Mucosa of rectum (tissue), 2 donors: ENCODE measurements at regions not wholly inside any gene's neighbourhood (a gene's known extent, or its start where the extent isn't known, plus 50 kb on each side); places are given as distances from the start of the nearest gene placed in this dataset.
"Not testable (repeated sequence)": the region's sequence is repeated elsewhere in the genome, so short reads cannot be mapped to it uniquely, and the experiment has no call there.

Experiments used
- H3K27ac ChIP-seq, 2 donors: one replicate each; pipeline ENCODE4 v1.7.0; 2013; ENCODE audit warnings: inconsistent platforms in 2 of 2, low read depth in 2 of 2, low read length in 2 of 2
- H3K27me3 ChIP-seq, 2 donors: one replicate each; pipeline ENCODE4 v1.7.0; 2013; ENCODE audit warnings: low read length in 2 of 2; ENCODE audit not compliant: control insufficient read depth in 2 of 2, insufficient read depth in 2 of 2
- H3K36me3 ChIP-seq, 2 donors: one replicate each; pipeline ENCODE4 v1.7.0; 2013; ENCODE audit warnings: low read length in 2 of 2; ENCODE audit not compliant: control insufficient read depth in 2 of 2, insufficient read depth in 2 of 2
- H3K4me1 ChIP-seq, 2 donors: one replicate each; pipeline ENCODE4 v1.7.0; 2013; ENCODE audit warnings: low read length in 2 of 2, mild to moderate bottlenecking in 1 of 2; ENCODE audit not compliant: control insufficient read depth in 2 of 2, insufficient read depth in 2 of 2
- H3K4me3 ChIP-seq, 2 donors: one replicate each; pipeline ENCODE4 v1.7.0; 2013; ENCODE audit warnings: low read length in 2 of 2
- H3K9ac ChIP-seq, 2 donors: one replicate each; pipeline ENCODE4 v1.7.0; 2013; ENCODE audit warnings: low read length in 2 of 2, low read depth in 1 of 2, mild to moderate bottlenecking in 1 of 2
- H3K9me3 ChIP-seq, 2 donors: one replicate each; pipeline ENCODE4 v1.7.0; 2013; ENCODE audit warnings: low read length in 2 of 2; ENCODE audit not compliant: control insufficient read depth in 2 of 2
- donor health status: healthy.
- donor health status: Normal muscosa, but diverticular disease.

- H3K9me3 ChIP-seq = no peaks in the 10 kb centered on the region
- H3K9ac ChIP-seq = no peak overlapping the region
- no peak overlapping the region for H3K27ac ChIP-seq
- no peak overlapping the region for H3K4me3 ChIP-seq
- no peaks in the 10 kb centered on the region for H3K36me3 ChIP-seq
- no peaks in the 10 kb centered on the region for H3K27me3 ChIP-seq
- H3K4me1 ChIP-seq = no peaks in the 10 kb centered on the region
These were observed 1265.0 kb downstream of the NXPH1 start for GRCh38 chr7:9698375-9698774.

- Histone ChIP-seq H3K4me1 (no peaks in the 10 kb centered on the region), H3K4me3 (no peak overlapping the region), H3K27ac (no peak overlapping the region), H3K27me3 (no peaks in the 10 kb centered on the region), H3K36me3 (no peaks in the 10 kb centered on the region), H3K9ac (no peak overlapping the region), H3K9me3 (peaks cover 0 to 2% of the 10 kb centered on the region in 2 donors)
These were observed 1264.5 kb upstream of the PHF14 start for GRCh38 chr7:9709216-9709615.

- Histone ChIP-seq H3K36me3 (no peaks in the 10 kb centered on the region), H3K27ac (no peak overlapping the region), H3K9me3 (peaks cover 0 to 2% of the 10 kb centered on the region in 2 donors), H3K9ac (no peak overlapping the region), H3K4me3 (no peak overlapping the region), H3K27me3 (no peaks in the 10 kb centered on the region), H3K4me1 (no peaks in the 10 kb centered on the region)
These were observed 1262.3 kb upstream of the PHF14 start for GRCh38 chr7:9711259-9711918.

- no peak overlapping the region for H3K27ac ChIP-seq
- no peaks in the 10 kb centered on the region for H3K27me3 ChIP-seq
- H3K9ac ChIP-seq = no peak overlapping the region
- H3K4me1 ChIP-seq = no peaks in the 10 kb centered on the region
- no peak overlapping the region for H3K4me3 ChIP-seq
- H3K36me3 ChIP-seq = no peaks in the 10 kb centered on the region
- H3K9me3 ChIP-seq = peaks cover 0 to 5% of the 10 kb centered on the region in 2 donors
These were observed 1255.5 kb upstream of the PHF14 start for GRCh38 chr7:9718071-9718661.

- Histone ChIP-seq H3K9ac (no peak overlapping the region), H3K4me3 (no peak overlapping the region), H3K4me1 (no peaks in the 10 kb centered on the region), H3K36me3 (no peaks in the 10 kb centered on the region), H3K27me3 (no peaks in the 10 kb centered on the region), H3K9me3 (peaks cover 0 to 5% of the 10 kb centered on the region in 2 donors), H3K27ac (no peak overlapping the region)
These were observed 1254.4 kb upstream of the PHF14 start for GRCh38 chr7:9719303-9719702.

- Histone ChIP-seq H3K4me3 (no peak overlapping the region), H3K36me3 (no peaks in the 10 kb centered on the region), H3K27ac (no peak overlapping the region), H3K9me3 (peaks cover 0 to 5% of the 10 kb centered on the region in 2 donors), H3K4me1 (no peaks in the 10 kb centered on the region), H3K27me3 (no peaks in the 10 kb centered on the region), H3K9ac (no peak overlapping the region)
These were observed 1254.0 kb upstream of the PHF14 start for GRCh38 chr7:9719721-9720120.

GRCh38 chr7:9725940-9726663 lies 1247.6 kb upstream of the PHF14 start:
- not testable (repeated sequence) for H3K9ac ChIP-seq, H3K27me3 ChIP-seq, H3K9me3 ChIP-seq, H3K4me1 ChIP-seq, H3K27ac ChIP-seq, H3K4me3 ChIP-seq, H3K36me3 ChIP-seq

GRCh38 chr7:9726811-9727210 lies 1246.9 kb upstream of the PHF14 start:
- H3K4me3 ChIP-seq, H3K9ac ChIP-seq, H3K36me3 ChIP-seq, H3K27me3 ChIP-seq, H3K4me1 ChIP-seq, H3K27ac ChIP-seq, H3K9me3 ChIP-seq: not testable (repeated sequence)

- H3K36me3 ChIP-seq, H3K4me3 ChIP-seq, H3K9ac ChIP-seq, H3K27me3 ChIP-seq, H3K27ac ChIP-seq, H3K9me3 ChIP-seq, H3K4me1 ChIP-seq: not testable (repeated sequence)
These were observed 1246.2 kb upstream of the PHF14 start for GRCh38 chr7:9727467-9727869.

- H3K27me3 ChIP-seq, H3K27ac ChIP-seq, H3K36me3 ChIP-seq, H3K4me1 ChIP-seq, H3K9me3 ChIP-seq, H3K4me3 ChIP-seq, H3K9ac ChIP-seq: not testable (repeated sequence)
These were observed 1245.5 kb upstream of the PHF14 start for GRCh38 chr7:9728014-9728657.
